Vagina (tissue), 2 donors: ENCODE measurements at regions not wholly inside any gene's neighbourhood (a gene's known extent, or its start where the extent isn't known, plus 50 kb on each side); places are given as distances from the start of the nearest gene placed in this dataset.
"Not testable (repeated sequence)": the region's sequence is repeated elsewhere in the genome, so short reads cannot be mapped to it uniquely, and the experiment has no call there.

Experiments
- DNase-seq, 2 donors: peaks; one replicate each; pipeline ENCODE4 v3.0.0-alpha.2; 2017; ENCODE audit errors: extremely low spot score in 2 of 2
- H3K27ac ChIP-seq: fragments of 200-600 bp; sonication (generic); one replicate; pipeline ENCODE4 v1.5.1; 2019
- H3K27me3 ChIP-seq: fragments of 200-600 bp; sonication (generic); one replicate; pipeline ENCODE4 v1.5.1; 2019
- H3K36me3 ChIP-seq, 2 donors: fragments of 200-600 bp; sonication (generic); one replicate each; pipeline ENCODE4 v1.5.1; 2017 to 2019
- H3K4me1 ChIP-seq: fragments of 200-600 bp; sonication (generic); one replicate; pipeline ENCODE4 v1.5.1; 2019
- H3K4me3 ChIP-seq, 2 donors: fragments of 200-600 bp; sonication (generic); 1 replicate in 1 of 2; 2 replicates in 1 of 2; pipeline ENCODE4 v1.5.1; 2016 to 2019
- H3K9me3 ChIP-seq: fragments of 200-600 bp; sonication (generic); one replicate; pipeline ENCODE4 v1.5.1; 2019
- POLR2A ChIP-seq, 2 donors: fragments of 450-650 bp; IDR thresholded peaks; one replicate each; pipeline ENCODE4 v1.6.1; 2017; ENCODE audit warnings: antibody characterized with exemption in 2 of 2, mild to moderate bottlenecking in 2 of 2, moderate library complexity in 2 of 2
- POLR2AphosphoS5 ChIP-seq, 2 donors: sonication (generic); formaldehyde crosslinking; IDR thresholded peaks; one replicate each; pipeline ENCODE4 v1.9.0; 2017; ENCODE audit warnings: antibody characterized with exemption in 2 of 2, mild to moderate bottlenecking in 2 of 2, low read depth in 1 of 2; ENCODE audit not compliant: insufficient read depth in 1 of 2
- intact Hi-C: fragments of 100-400 bp; cut with DNase I; formaldehyde crosslinking; loops from one replicate; pipeline ENCODE4 v1.15.1; 2023
- TF ChIP-seq, protein P1 (sequence below), 3 experiments: fragments of 450-650 bp in 2 of 3; fragments of 200-600 bp in 1 of 3; sonication (generic) in 1 of 3; IDR thresholded peaks; one replicate each; pipeline ENCODE4 v1.5.1; 2017 to 2019; ENCODE audit warnings: antibody characterized with exemption in 3 of 3, mild to moderate bottlenecking in 2 of 3, moderate library complexity in 2 of 3

DNA sequence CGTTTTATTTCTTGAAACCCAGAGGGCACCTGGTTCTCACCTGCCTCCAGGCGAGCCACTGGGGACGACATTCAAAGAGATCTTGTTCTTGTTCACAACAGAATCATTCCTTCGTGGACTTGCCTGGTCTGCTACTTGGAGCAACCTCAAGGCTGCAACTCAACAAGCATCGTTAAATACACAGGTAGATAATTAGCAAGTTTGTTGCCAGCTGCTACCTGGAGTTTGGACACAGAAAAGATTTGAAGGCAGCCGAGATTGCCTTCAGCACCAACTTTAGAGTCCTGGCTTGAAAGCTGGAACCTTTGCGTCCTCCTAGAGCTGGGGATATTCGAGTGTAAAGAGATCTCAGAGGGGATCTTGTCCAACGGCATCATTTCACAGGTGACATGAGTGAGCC, 89.6 kb upstream of the C7orf33 start:
- H3K4me3 ChIP-seq = no peak overlapping the region

DNA sequence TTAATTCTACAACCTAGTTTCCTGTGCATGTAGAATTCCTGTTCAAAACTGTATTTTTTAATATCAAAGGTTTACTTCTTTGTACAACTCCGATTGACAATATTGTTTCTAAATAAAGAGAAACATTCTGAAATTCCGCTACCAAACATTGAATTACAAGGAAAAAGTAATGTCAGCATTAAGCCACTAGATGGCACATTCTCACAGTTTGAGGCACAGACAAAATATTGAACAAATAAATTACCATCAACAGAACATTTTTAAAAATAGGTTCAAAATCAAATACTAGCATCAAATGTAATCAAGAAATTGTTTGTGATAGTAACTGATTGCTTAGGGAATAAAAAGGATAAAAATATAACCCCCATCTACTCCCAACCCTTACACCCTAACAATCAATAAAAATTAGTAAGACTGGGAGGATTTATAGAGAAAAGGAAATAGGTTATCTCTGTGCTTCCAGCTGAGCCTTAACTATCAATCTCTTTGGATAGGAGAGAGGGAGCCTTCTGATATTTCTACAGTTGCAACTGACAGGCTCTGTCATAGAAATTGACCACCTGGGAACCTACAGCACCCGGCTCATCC, 86.6 kb upstream of the C7orf33 start:
- TF ChIP-seq POLR2AphosphoS5 (IDR thresholded peaks at IDR 0.05; ENCODE audit: insufficient read depth in 1 of 2, low read depth in 1 of 2) (no peak), POLR2A (IDR thresholded peaks at IDR 0.05) (no peak)
- TF ChIP-seq, protein P1, sequence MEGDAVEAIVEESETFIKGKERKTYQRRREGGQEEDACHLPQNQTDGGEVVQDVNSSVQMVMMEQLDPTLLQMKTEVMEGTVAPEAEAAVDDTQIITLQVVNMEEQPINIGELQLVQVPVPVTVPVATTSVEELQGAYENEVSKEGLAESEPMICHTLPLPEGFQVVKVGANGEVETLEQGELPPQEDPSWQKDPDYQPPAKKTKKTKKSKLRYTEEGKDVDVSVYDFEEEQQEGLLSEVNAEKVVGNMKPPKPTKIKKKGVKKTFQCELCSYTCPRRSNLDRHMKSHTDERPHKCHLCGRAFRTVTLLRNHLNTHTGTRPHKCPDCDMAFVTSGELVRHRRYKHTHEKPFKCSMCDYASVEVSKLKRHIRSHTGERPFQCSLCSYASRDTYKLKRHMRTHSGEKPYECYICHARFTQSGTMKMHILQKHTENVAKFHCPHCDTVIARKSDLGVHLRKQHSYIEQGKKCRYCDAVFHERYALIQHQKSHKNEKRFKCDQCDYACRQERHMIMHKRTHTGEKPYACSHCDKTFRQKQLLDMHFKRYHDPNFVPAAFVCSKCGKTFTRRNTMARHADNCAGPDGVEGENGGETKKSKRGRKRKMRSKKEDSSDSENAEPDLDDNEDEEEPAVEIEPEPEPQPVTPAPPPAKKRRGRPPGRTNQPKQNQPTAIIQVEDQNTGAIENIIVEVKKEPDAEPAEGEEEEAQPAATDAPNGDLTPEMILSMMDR (IDR thresholded peaks at IDR 0.05) = peak; percentile 47 to 64 (median 61)
- DNase-seq = no peak
- Histone ChIP-seq H3K36me3 (no peaks in the 10 kb centered on the region), H3K9me3 (no peaks in the 10 kb centered on the region), H3K27me3 (no peaks in the 10 kb centered on the region), H3K27ac (no peak overlapping the region), H3K4me3 (no peak overlapping the region), H3K4me1 (no peaks in the 10 kb centered on the region)
- intact Hi-C loops = loop anchor here (10.0 kb wide), 1 partner anchor 461 kb away; no protein-coding TSS in a partner anchor

More for the DNA sequence above, 89.6 kb upstream of the C7orf33 start:
- no peaks in the 10 kb centered on the region for H3K36me3 ChIP-seq
- no peaks in the 10 kb centered on the region for H3K9me3 ChIP-seq
- no peaks in the 10 kb centered on the region for H3K4me1 ChIP-seq
- DNase-seq = no peak
- no peak overlapping the region for H3K27ac ChIP-seq
- TF ChIP-seq POLR2A (IDR thresholded peaks at IDR 0.05) (no peak), POLR2AphosphoS5 (IDR thresholded peaks at IDR 0.05; ENCODE audit: insufficient read depth in 1 of 2, low read depth in 1 of 2) (no peak)
- TF ChIP-seq, protein P1 (IDR thresholded peaks at IDR 0.05) = no peak
- no peaks in the 10 kb centered on the region for H3K27me3 ChIP-seq
- intact Hi-C loops = loop anchor here (10.0 kb wide), 1 partner anchor 464 kb away; no protein-coding TSS in a partner anchor

DNA sequence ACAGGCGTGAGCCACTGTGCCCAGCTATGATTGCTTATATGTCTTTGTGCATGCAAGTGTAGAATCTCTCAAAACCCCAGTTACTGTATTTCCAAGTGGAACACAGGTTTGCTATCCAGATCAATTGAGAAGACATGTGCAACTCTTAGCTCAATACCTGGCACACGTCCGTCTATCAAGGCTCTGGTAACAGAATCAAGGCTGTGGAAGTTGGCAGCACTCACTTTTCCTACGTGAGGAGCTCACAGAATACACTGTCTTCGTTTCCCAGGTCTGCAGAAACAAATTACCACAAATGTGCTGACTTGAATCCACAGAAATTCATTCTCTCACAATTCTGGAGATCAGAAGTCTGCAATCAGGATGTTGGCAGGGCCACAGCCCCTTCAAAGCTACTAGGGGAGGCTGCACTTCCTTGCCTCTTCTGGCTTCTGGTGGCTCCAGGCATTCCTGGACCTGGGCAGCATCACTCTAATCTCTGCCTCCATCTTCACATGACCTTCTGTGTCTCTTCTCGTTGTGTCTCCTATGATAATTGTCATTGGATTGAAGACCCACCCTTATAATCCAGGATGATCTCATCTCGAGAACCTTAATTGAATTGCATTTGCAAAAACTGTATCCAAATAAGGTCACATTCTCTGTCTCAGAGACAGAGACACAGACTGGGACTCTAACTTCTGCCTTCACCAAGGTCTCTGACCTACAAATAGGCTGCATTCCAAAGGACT, 84.8 kb upstream of the C7orf33 start:
- H3K27me3 ChIP-seq = no peaks in the 10 kb centered on the region

GRCh38 chr7:148507064-148507573, 83.4 kb upstream of the C7orf33 start:
- not testable (repeated sequence) for H3K27me3 ChIP-seq, H3K4me3 ChIP-seq, DNase-seq, H3K27ac ChIP-seq, H3K4me1 ChIP-seq, H3K9me3 ChIP-seq, H3K36me3 ChIP-seq
- intact Hi-C loops = loop anchor here (10.0 kb wide), 1 partner anchor 458 kb away; no protein-coding TSS in a partner anchor

More for the DNA sequence above, 84.8 kb upstream of the C7orf33 start:
- no peaks in the 10 kb centered on the region for H3K4me1 ChIP-seq
- intact Hi-C loops = loop anchor here (10.0 kb wide), 1 partner anchor 459 kb away; no protein-coding TSS in a partner anchor
- H3K4me3 ChIP-seq = no peak overlapping the region
- TF ChIP-seq, protein P1 (IDR thresholded peaks at IDR 0.05) = no peak
- TF ChIP-seq POLR2A (IDR thresholded peaks at IDR 0.05) (no peak), POLR2AphosphoS5 (IDR thresholded peaks at IDR 0.05; ENCODE audit: insufficient read depth in 1 of 2, low read depth in 1 of 2) (no peak)
- no peaks in the 10 kb centered on the region for H3K9me3 ChIP-seq
- H3K27ac ChIP-seq = no peak overlapping the region
- no peak for DNase-seq
- H3K36me3 ChIP-seq = no peaks in the 10 kb centered on the region

GRCh38 chr7:148507787-148508186, 82.8 kb upstream of the C7orf33 start:
- Histone ChIP-seq H3K36me3 (no peaks in the 10 kb centered on the region), H3K4me1 (no peaks in the 10 kb centered on the region), H3K27me3 (no peaks in the 10 kb centered on the region), H3K4me3 (no peak overlapping the region), H3K9me3 (no peaks in the 10 kb centered on the region), H3K27ac (no peak overlapping the region)
- DNase-seq = no peak
- intact Hi-C loops = loop anchor here (10.0 kb wide), 1 partner anchor 457 kb away; no protein-coding TSS in a partner anchor
- TF ChIP-seq POLR2AphosphoS5 (IDR thresholded peaks at IDR 0.05; ENCODE audit: insufficient read depth in 1 of 2, low read depth in 1 of 2) = no peak
- TF ChIP-seq, protein P1 (IDR thresholded peaks at IDR 0.05) = no peak
- no peak for TF ChIP-seq POLR2A (IDR thresholded peaks at IDR 0.05)
